GM12873 (cell line): ENCODE measurements at regions not wholly inside any gene's neighbourhood (a gene's known extent, or its start where the extent isn't known, plus 50 kb on each side); places are given as distances from the start of the nearest gene placed in this dataset.

Source experiments
- TF ChIP-seq, protein P1 (sequence below): IDR thresholded peaks from 2 replicates; pipeline ENCODE4 v1.5.1; 2012; ENCODE audit warnings: low read depth, mild to moderate bottlenecking, moderate library complexity, low read length, control low read depth; ENCODE audit not compliant: insufficient read depth; ENCODE audit errors: missing control alignments

DNA sequence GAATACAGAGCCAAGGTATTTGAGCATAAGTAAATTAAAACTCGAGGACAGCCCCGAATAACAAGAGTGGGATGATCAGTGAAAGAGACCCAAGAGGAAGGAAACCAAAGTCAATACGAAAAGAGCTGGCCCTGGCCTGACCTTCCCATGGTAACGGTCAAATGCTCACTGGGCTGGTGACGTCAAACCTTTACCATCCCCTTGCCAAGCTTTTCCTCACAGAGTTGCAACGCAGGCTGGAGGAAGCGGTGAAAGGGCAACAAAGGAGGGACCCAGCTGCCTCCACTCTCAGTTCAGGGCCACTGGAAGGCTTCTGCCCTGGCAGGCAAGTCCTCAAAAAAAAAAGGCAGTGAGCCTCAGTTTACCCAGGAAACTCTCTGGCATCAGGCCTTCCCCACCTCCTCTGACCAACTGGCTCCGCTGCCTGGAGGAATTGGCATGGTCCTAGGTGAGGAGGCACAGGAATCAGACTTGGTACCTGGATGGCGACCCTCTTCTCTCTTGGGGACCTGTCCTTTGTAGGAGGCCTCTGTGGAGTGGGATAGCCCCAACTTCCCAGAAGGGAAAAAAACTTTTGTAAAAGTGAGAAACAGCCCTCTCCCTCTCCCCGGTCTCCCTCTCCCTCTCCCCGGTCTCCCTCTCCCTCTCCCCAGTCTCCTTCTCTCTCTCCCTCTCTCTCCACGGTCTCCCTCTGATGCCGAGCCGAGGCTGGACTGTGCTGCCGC lies 212.4 kb downstream of the ANAPC1 start:
- TF ChIP-seq, protein P1, sequence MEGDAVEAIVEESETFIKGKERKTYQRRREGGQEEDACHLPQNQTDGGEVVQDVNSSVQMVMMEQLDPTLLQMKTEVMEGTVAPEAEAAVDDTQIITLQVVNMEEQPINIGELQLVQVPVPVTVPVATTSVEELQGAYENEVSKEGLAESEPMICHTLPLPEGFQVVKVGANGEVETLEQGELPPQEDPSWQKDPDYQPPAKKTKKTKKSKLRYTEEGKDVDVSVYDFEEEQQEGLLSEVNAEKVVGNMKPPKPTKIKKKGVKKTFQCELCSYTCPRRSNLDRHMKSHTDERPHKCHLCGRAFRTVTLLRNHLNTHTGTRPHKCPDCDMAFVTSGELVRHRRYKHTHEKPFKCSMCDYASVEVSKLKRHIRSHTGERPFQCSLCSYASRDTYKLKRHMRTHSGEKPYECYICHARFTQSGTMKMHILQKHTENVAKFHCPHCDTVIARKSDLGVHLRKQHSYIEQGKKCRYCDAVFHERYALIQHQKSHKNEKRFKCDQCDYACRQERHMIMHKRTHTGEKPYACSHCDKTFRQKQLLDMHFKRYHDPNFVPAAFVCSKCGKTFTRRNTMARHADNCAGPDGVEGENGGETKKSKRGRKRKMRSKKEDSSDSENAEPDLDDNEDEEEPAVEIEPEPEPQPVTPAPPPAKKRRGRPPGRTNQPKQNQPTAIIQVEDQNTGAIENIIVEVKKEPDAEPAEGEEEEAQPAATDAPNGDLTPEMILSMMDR = no peak

DNA sequence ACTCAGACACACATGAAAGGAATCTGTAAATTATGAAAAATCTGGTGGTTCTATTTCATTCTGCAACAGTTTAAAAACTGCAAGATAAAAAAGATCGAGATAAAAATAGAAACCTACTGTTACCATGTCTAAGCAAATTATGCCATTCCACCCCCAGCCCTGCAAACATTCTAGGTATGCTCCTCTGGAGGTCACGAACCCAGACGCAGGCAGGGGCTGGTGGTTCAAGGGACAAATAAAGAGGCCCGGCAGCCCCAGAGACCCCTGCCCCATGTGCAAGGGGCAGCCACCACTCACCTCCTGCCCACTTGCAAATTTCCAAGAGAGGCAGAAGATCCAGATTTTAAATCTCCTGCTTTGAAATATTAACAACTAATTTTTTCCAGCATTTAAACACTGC lies 210.5 kb downstream of the ANAPC1 start:
- TF ChIP-seq, protein P1 = no peak

DNA sequence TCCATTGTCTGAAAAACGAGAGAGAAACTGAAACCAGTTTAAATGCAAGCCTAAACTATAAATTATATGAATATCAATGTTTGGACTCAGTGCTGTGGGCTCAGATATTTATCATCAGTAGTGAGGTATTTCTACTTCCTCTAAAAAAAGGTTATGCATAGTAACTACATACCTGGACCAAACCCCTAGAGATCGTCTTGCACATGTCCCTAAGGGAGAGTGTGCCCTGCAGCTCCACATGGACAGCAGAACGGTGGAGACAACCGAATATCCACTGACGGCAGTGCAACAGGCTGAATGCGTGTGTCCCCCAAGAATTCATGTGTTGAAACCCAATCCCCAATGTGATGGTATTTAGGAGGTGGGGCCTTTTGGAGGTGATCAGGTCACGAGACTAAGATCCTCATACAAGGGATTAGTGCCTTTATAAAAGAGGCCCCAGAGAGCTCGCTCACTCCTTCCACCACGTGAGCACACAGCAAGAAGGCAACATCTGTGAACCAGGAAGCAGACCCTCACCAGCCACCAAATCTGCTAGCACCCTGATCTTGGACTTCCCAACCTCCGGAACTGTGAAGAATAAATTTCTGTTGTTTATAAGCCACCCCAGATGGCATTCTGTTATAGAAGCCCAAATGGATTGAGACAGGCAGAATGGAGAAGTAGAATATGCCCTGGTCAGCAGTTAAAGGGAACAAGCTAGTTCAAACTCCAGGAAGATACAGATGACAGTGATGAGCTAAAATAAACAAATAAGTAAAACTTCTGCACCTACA lies 208.4 kb downstream of the ANAPC1 start:
- TF ChIP-seq, protein P1 = no peak

DNA sequence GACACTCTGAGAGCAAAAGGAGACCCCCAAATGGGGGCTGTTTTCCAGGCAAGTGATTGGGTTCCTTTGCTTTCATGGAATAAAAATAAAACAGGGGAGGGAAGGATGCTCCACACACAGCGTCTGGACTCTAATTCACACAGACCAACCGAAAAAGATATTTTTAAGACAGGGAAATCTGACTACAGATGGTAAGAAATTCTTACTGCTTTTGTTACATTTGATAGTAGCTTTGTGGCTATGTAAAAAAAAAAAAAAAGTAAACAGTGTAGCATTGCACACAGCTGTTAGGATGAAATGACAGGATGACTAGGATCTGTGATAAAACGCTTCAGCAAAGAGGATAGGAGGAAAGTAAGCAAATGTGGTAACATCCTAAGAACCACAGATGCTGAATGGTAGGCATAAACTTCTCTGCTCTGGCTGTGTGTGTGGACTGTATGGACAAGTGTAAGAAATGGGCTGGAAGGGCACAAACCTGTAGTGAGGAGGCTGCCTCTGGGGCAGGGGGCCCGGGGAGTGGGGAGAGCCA lies 207.6 kb downstream of the ANAPC1 start:
- TF ChIP-seq, protein P1 = no peak

DNA sequence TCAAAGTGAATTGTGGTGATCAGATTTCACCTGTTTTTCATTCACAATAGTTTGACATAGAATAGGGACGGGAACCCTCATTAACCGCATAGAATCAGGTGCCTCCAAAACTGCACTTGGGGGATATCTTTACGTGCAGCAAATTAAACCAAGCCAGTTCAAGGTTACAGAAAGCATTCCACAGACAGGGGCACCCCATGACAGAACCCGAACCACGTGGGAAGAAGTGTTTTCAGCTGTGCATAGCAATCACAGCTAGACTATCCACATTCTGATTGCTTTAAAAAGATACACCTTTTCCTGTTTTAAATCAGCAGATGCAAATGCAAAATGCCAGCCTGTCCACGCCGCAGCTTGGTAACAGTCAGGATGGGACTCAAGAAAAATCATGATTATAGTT lies 205.8 kb downstream of the ANAPC1 start:
- TF ChIP-seq, protein P1 = no peak

DNA sequence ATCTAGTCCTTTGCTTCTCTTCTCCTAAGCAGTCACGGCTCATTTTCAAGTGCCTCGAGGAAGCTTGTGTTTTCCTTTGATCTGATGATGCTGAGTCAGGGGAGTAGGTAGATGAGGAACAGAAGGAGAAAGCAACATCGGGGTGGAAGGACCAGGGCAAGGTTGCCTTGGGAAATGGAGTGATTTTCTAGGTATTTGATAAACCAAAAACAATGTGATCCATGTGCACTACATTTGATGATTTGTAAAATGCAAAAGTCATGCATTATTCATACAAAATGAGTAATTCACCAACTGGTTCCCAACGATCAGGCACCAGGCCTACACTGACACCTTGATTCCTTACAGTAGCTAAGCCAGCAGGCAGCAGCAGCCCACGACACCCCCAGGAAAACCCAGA lies 205.3 kb downstream of the ANAPC1 start:
- TF ChIP-seq, protein P1 = no peak

DNA sequence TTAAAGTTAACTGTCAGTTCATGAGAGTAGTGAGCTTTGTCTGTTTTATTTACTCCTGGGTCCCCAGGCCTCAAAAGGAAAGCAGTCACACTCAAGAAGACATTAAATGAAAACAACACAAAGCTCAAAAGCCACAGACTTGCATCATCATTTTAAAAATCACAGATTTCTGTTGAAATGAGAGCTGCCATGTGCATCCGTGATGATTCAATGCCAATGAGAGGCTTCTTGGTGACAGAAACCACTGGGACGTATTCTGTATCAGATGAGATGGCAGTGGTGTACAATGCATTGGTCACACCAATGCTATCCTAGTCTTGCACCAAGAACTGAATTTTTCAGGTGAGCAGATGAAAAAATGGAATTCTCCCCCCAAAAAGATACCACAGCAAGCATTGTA lies 204.8 kb downstream of the ANAPC1 start:
- TF ChIP-seq, protein P1 = no peak
